CD4-positive, alpha-beta T cell treated with Interleukin-12 subunit alpha and Interleukin-12 subunit beta, for 1 hour (primary cell): ENCODE measurements at regions not wholly inside any gene's neighbourhood (a gene's known extent, or its start where the extent isn't known, plus 50 kb on each side); places are given as distances from the start of the nearest gene placed in this dataset.

Experiments
- DNase-seq: peaks from one replicate; pipeline ENCODE4 v3.0.0-alpha.2; 2020

DNA sequence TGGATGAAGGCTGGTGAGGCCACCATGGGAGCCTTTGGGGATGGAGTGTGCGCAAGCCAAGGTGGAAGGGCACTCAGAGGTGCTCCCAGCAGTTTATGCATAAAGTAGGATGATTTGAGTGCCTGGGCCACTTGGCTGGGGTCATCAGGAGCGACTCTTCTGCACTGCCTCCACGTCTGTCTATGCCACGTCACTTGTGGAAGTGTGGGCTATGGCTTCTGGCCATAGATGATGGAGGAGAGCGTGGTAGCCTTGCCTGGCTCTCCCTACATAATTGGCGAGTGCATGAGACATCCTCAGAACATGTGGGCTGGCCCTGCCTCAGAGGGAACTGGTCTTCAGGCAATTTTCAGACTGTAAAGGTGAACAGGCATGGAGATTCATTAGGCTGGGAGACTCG, 182.9 kb downstream of the TEX29 start:
- no peak for DNase-seq

DNA sequence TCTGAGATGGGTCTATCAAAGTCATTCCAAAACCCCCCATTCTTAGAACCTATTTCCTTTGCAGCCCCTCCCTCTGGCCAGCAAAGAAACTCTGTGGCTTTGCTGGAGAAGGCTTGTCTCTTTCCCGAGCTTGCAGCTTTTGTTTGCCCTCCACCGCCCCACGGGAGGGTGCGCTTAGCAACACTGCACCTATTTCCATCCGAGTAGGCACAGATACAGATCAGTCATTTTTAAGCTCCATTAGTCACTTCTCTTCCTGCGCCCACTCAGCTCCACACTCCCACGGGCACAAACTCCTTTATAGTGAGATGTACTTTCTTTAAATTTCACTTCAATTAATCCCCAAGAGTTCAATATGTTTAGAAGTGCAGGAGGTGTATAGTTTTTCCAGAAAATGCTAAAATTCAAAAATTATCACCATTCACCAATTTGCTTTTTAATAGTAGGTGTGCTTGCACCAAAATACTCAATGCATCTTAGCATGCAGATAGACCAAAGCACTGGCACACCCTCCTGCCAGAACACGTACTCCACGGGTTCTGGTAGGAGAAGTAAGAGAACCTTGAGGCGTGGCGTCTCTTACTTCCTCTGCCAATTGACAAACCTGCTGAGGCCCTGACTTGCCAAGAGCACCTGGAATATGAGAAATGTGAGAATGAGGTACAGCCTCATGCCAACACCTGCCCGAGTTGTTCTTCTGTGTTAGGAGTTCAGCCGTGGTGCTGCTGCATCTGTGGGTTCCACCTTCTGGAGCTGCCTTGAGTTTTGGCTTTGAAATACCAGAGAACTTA, 183.7 kb downstream of the TEX29 start:
- DNase-seq, result no peak

DNA sequence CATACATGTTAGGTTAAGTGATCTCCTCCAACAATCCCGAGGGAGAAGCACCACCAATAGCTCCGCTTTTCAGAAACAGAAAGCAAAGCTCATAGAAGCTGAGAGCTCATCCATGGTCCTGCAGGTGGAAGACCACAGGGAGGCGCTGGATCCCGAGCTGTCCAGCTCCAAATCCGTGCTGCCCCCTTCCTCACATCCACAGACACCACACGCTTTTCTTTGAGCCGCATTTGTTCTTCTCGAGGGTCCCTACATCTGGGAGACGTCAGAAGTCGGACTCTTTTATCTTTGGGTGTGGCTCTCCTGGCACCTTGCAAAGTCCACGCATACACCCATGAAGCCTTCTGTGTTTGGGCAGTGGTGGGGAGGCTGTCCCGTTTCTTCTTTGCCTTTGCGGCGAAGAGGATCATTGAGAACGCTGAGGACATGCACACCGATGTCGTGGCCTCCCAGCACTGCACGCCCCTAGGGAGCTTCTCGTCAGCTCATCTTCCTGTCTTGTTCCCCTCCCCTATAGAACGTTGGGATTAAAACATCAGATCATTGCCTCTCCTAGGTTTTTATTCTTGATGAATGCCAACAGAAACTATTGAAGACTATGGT, 184.8 kb downstream of the TEX29 start:
- DNase-seq, result no peak

DNA sequence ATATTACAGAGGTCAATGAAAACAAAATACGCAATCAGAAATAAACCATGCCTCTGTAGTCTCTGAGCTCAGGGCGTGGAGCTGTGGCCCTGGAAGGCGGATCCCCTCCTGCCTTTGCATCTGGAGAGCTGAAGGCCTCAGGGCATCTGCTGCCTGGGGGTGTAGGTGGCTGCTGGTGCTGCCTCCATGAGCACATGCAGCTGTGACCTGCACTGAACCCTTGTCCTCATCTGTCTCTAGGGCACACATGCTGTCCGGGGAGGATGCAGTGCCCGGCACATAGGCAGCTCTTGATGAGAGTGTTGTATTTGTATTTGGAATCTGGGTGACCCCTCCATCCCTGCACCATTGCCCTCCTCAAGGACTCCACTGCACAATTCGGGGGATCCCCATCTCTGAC, 185.7 kb downstream of the TEX29 start:
- no peak for DNase-seq

DNA sequence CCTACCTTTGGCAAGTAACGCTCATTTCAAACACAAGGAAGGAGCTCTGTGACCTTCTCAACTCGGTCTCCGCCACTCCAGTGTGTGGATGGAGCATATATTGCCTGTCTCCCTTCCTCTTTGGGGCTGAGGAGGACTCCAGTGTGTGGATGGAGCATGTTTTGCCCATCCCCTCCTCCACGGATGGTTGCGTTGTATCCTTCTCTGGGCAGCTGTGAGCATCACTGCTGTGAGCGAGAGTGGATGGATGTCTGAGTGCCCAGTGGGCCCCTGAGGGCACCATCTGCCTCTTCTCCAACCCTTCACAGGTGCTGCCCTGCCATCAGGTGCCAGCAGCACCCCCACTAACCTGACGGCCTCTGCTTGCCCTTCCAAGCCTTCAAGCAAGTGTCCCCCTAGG, 186.2 kb downstream of the TEX29 start:
- no peak for DNase-seq

DNA sequence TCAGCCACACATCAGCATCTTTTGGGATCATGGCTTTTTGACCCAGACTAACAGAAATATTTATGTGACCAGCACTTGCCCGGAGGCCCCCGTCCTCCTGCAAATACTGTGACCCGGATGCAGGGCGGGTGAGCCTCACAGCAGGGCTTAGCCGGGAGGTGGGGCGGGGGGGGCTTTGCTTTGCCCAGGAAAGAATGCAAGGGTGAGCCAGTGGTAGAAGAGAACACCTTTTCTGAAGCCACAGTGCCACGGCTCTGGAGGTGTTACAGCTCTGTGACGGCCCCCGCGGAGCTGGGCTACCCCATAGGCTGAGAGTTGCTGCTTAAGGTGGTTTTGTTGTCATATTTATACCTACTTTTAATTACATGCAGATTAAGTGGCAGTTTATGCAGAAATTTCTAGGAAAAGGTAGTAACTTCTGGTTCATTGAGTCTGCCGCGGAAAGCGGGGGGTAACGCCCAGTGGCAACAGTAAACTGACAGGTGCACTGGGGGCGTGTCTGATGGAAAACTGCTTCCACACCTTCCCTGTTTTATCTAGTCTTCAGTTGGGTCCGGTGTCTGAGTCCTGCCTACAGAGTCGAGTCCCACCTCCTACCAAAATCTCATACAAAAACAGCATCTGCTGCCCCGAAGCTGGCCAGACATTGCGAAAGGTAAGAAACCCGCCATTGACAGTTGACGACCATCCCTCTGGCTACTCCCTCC, 187.9 kb downstream of the TEX29 start:
- no peak for DNase-seq

DNA sequence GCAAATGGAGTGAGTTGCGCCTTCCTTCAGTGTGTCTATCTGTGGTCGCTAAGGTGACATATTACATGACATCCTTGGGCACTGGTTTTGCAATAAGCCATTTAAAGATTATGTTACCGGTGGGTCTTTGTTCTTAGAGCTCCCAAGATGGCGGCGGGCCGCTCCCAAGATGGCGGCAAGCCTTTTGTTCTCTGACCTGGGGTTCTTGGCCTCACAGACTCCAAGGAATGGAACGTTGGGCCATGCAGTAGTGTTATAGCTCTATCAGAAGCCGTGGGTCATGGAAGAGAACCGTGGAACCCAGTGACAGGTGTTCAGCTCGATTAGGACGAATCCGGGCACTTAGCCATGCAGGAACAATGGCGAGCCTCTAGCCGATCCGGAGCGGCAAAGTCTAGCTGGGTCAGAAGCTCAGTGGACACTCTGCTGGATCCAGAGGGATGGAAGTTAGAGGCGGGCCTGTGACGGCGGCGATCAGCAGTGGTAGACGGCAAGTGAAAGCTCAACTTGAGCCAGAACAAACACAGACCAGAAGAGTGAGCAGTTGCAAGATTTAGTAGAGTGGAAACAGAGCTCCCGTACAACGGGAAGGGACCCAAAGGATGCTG, 188.6 kb downstream of the TEX29 start:
- DNase-seq, result no peak

DNA sequence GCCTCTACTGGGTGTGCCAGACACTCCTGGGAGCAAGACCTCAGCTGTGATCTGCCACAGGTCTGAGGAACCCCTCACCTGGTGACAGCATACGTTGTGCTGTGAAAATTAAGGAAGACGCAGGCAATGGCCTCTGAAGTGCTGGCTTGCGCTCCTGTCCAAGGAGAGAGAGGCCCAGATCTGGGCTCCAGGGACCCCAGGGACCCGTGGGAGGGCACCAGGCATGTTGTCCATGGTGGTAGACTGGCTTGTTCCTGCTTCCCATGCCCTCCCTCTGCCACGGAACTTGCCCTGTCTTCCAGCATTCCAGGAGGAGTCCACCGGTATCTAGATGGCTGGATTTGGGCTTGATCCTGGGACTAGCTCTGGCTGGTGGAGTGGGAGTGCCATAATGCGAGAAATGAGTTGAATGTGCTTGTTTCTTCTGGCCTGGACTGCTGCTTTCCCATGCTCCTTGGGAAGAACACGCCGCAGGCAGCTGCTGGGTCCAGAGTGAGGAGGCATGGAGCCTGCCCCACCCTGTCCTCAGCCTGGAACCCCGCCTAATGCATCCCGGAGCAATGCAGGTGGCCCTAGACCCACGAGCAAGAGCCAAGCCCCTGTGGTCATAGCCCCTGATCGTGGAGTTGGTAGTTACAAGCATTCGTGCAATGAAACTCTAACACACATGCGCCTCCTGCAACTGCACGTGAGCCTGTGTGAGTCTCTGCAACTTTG, 190.2 kb downstream of the TEX29 start:
- DNase-seq, result no peak

DNA sequence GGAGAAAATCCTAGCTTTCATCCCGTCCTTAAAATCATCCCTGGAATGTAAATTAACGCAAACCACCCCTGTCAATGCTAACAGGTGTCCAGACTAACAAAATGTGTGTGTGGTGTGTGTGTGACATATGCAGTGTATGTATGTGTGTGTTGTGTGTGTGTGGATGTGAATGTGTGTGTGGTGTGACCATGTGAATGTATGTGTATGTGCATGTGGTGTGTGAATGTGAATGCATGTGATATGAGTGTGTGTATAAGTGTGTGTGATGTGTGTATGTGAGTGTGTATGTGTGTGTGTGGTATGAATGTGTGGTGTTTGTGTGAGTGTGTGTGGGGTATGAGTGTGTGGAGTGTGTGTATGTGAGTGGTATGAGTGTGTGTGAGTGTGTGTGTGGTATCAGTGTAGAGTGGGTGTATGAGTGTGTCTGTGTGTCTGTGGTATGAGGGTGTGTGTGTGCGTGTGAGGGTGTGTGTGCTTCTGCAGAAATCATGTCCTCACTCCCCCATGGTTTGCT, 190.8 kb downstream of the TEX29 start:
- DNase-seq, result no peak

DNA sequence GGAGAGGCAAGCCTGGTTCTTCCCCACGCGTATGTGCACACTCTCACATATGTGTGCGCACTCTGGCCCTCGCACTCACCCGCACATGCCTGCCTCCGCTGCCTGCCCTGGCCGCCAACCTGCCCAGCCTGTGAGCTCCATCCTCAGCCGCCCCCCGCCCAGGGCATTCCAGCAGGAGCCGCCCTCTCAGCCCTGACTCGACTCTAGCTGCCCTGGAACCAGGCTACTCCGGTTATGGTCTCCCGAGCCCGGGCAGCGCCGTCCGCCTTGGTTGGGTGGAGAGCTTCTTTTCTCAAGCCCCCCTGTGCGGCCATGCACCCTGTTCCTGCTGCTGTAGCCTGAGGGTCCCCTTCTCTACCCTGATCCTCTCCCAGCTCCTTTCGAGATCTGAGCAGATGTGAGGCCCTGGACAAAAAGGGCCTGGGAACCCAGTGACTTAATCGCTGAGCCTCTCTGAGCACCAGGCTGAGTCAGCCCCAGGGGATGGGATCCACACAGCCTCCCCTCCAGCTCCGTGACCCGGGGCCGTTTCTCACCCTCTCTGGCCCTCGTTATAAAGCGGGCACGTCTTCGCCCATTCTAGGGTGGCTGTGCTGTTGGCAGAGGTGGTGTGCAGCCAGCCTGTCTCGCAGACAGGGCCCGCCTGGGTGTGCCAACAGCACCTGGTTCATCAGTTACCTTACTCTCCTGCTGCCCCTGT, 191.5 kb downstream of the TEX29 start:
- no peak for DNase-seq

DNA sequence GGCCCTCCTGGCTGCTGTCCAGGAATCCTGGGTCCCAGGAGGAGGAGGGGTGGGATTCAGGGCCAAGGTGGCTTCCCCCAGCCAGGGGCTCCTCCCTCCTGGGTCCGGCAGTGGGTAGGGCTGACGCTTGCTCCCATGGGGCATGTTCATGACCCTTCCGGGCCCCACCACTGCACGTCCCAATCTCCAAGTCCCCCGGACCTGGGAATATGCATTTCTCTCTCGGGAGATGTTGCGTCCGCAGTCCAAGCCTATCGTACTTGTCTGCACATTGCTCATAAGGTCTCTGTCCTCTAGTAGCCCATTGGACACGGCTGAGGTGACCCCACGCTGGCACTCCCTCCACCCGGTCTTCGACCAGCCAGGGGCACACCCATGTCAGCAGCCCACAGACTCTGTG, 192.3 kb downstream of the TEX29 start:
- DNase-seq, result no peak

DNA sequence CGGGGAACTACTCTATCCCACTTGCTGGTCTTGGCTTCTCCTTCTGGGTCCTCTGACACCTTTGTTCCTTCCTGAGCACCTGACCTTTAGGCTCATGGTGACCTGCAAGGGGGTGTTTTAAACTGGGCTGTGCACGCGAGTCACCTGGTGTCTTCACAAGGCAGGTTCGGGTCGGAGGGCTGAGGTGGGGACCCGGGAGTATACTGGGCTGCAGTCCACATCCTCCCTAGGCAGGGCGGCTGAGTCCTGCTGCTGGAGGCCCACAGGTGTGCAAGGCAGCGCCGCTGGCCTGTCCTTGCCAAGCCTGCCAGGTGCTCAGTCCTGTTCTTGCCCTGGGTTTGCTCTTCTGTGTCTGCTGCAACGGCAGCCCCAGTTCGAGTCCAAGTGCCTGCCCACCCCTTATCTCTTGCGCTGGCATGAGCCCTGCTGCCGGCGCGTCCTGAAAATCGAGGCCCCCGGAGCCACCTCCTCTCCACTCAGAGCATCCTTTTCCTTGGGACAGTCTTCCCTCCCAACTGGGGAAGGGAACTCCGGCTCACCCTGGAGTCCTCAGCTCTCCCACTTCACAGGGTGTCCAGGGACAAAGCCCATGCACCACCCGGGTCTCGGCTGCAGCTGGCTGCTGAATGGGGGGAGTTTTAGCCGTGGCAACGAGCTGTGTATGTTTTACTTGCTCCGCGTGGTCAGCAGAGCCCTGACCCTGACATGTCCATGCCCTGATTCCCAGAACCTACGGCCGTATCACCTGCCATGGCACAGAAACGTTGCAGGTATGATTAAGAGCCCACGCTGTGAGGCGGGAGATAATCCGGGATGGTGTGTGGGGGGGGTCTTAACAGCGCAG, 193.5 kb downstream of the TEX29 start:
- no peak for DNase-seq

DNA sequence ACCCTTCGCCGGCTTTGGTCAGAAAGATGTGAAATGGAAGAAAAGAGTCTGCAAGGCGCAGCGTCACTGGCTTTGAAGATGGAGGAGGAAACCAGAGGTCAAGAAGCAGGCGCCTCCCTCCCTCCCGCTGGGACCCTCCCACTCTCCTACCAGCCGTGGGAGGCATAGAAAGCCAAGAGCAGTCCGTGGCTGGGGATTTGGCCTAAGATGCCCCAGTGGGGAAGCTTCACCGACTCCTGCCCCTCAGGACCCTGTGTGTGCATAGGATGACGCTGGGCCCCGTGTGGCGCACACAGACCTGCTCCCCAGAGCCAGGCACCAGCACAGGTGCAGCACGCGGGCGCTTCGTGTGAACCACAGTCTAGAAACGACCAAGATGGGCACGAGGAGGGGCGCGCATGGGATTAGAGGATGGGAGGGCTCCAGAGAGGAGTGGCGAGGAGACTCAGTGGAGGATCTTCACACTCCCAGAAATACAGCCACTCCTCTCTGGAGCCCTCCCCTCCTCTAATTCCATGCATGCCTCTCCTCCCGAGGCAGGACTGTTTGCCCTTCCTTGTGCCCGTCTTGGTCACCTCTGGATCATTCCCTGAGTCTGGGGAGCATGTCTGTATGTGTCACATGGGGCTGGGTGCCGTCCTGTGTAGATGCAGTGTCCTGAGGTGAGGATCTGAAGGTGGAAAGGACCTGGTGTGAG, 194.3 kb downstream of the TEX29 start:
- no peak for DNase-seq

DNA sequence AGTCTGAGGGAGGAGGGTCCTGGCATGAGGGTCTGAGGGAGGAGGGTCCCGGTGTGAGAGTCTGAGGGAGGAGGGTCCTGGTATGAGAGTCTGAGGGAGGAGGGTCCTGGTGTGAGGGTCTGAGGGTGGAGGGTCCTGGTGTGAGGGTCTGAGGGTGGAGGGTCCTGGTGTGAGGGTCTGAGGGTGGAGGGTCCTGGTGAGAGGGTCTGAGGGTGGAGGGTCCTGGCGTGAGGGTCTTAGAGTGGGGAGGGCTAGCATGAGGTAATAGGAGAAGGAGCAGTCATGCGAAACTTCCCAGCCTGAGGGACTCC, 194.8 kb downstream of the TEX29 start:
- no peak for DNase-seq

DNA sequence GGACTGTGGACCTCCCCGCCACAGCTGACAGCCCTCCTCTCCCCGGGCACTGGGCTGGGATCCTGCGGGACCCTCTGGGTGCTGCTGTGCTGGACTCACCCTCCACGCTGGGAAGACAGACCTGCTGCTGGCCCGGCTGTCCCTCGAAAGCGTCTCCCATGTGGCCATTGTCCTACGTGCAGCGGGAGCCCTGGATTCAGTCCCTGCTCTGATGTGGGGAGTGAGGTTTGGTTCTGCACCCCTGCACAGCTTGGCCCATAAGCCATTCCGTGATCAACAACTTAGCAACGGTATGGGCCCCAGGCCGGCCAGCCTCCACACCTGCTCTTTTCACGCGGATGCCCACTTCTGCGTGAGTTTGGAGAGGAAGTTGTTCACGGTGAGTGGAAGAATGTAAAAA, 195.2 kb downstream of the TEX29 start:
- no peak for DNase-seq

DNA sequence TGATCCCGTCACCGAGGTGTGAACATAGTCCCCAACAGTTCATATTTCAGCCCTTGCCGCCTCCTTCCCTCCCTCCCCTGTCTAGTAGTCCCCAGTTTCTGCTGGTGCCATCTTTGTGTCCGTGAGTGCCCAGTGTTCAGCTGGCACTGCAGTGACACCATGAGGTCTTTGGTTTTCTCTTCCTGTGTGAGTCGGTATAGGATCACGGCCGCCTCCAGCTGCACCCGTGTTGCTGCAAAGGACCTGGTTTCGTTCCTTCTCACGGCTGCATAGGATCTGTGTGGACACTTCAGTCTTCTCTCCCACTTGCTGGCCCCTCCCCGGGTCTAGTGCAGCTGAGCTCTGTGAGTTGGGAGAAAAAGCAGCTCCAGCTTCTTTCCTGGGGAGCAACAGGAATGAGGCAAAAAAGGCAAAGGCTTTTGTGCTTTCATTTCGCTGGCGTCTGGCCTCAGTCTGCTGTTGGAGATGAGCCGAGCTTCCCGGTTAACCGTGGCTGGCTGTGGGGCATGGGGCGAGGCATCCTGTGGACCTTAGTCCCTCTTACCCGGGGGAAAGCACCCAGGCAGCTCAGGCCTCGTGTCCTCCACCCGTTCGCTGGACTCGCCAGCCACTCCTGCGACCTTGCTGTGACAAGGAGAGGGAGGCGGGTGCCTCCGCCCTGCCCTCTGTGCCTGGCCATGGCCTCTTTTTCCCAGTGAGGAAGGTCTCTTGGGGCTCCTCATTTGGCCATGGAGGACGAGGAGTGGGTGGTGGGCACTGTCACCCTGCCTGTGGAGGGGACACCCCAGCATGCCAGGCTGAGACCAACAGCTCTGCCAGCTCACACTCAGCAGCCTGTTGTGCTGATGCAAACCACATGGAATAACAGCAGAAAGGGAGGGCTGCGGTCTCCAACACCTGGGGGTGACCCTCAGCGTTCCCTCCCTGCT, 196.5 kb downstream of the TEX29 start:
- no peak for DNase-seq

DNA sequence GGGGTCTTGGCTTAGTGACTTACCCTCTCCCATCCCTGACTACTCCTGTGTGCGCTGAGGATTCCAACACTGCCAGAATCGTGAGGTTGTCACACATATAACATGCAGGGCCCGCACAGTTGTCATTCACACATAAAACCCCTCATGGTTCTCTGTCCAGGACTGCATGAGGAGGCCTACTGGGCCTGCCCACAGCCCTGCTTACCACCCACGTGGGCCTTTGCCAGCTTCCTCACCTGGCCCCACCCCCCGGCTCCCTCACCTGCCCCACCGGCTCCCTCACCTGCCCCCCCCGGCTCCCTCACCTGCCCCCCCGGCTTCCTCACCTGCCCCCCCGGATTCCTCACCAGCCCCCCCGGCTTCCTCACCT, 197.2 kb downstream of the TEX29 start:
- no peak for DNase-seq

DNA sequence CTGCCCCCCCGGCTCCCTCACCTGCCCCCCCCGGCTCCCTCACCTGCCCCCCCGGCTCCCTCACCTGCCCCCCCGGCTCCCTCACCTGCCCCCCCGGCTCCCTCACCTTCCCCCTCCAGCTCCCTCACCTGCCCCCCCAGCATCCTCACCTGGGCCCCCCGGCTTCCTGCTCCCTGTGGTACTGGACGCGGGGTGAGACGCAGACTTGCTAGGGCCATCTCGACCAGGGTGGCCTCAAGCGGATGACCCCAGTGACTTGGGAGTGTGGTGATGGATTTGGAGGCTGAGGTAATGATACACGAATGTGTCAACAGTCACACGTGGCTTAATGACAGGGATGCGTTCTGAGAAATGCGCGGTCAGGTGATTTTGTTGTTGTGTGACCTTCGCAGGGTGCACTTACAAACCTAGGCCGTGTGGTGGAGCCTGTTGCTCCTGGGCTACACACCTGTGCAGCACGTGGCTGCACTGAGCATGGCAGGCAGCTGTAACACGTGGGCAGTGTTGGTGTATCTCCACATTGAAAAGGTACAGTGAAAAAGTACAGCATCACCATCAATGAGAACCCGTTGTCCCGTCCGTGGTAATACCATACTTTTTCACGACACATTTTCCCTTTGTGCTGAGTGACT, 197.8 kb downstream of the TEX29 start:
- no peak for DNase-seq

DNA sequence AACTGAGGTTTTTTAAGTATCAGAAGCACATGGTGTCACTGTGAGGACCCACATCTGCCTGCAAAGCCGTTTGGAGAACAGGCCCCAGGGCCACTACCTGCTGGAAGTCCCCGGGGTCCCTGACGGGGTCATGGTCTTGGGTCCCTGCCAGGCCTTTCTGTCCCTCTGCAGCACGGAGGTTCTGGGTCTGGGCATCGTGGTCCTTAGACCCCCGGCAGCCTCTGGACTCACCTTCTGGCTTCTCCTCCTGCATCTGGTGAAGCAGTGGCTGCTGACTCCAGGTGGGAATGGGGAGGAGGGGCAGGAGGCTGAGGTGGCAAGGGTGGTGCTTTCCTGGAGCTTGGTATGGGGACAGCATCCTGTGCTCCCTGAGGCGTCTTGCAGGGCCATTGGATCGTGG, 198.6 kb downstream of the TEX29 start:
- DNase-seq, result no peak
